ENCODE measurements at regions not wholly inside any gene's neighbourhood (a gene's known extent, or its start where the extent isn't known, plus 50 kb on each side); places are given as distances from the start of the nearest gene placed in this dataset.

DNA sequence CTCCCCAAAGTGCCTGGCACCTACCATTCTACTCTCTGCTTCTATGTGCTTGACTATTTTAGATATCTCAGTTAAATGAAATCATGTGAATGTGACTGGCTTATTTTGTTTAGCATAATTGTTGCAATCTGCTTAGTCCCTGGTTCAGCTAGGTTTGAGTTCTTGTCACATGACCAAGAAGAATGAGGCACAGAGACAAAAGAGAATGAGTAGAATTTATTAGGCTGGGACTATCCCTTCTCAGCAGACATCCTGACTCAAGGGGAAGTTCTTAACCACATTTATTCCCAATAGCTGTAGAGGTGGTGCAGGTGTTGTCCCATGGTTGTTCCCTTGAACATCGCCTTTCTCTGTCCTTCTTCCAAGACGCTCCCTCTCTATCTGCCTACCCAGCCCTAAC, 1485.7 kb downstream of the KCNT2 start:
- no peaks in the 10 kb centered on the region for H3K27me3 ChIP-seq (ENCODE audit: low read depth, low read length)
- H3K4me3 ChIP-seq (ENCODE audit: low read depth in 1 of 2, low read length in 2 of 2), result no peak overlapping the region
- H3K9me3 ChIP-seq (ENCODE audit: control insufficient read depth in 1 of 2, low read length in 2 of 2), result no peaks in the 10 kb centered on the region
- H3K36me3 ChIP-seq (ENCODE audit: control insufficient read depth in 1 of 2, insufficient read depth in 2 of 2, low read length in 2 of 2), result no peaks in the 10 kb centered on the region
- no peak overlapping the region for H3K27ac ChIP-seq (ENCODE audit: low read length)
- no peaks in the 10 kb centered on the region for H3K4me1 ChIP-seq (ENCODE audit: control insufficient read depth in 1 of 2, insufficient read depth in 2 of 2, low read length in 2 of 2)

GRCh38 chr1:195113471-195113870, 1494.8 kb downstream of the KCNT2 start:
- no peaks in the 10 kb centered on the region for H3K9me3 ChIP-seq (ENCODE audit: control insufficient read depth in 1 of 2, low read length in 2 of 2)
- H3K27ac ChIP-seq (ENCODE audit: low read length), result no peak overlapping the region
- no peaks in the 10 kb centered on the region for H3K4me1 ChIP-seq (ENCODE audit: control insufficient read depth in 1 of 2, insufficient read depth in 2 of 2, low read length in 2 of 2)
- no peaks in the 10 kb centered on the region for H3K36me3 ChIP-seq (ENCODE audit: control insufficient read depth in 1 of 2, insufficient read depth in 2 of 2, low read length in 2 of 2)
- H3K27me3 ChIP-seq (ENCODE audit: low read depth, low read length), result no peaks in the 10 kb centered on the region
- H3K4me3 ChIP-seq (ENCODE audit: low read depth in 1 of 2, low read length in 2 of 2), result no peak overlapping the region

DNA sequence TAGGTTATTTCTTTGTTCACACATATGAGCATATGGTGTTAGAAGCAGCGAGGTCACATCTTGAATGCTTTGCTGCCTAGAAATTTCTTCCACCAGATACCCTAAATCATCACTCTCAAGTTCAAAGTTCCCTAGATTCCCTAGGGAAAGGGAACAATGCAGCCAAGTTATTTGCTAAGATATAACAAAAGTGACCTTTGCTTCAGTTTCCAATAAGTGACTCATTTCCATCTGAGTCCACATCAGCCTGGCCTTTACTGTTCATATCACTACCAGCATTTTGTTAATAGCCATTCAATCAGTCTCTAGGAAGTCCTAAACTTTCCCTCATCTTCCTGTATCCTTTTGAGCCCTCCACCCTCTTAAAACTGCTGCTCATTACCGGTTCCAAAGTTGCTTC, 1502.5 kb downstream of the KCNT2 start:
- Histone ChIP-seq H3K4me3 (ENCODE audit: low read depth in 1 of 2, low read length in 2 of 2) (no peak overlapping the region), H3K27me3 (ENCODE audit: low read depth, low read length) (no peaks in the 10 kb centered on the region), H3K4me1 (ENCODE audit: control insufficient read depth in 1 of 2, insufficient read depth in 2 of 2, low read length in 2 of 2) (no peaks in the 10 kb centered on the region), H3K9me3 (ENCODE audit: control insufficient read depth in 1 of 2, low read length in 2 of 2) (peaks cover 0 to 7% of the 10 kb centered on the region in 2 donors), H3K27ac (ENCODE audit: low read length) (no peak overlapping the region), H3K36me3 (ENCODE audit: control insufficient read depth in 1 of 2, insufficient read depth in 2 of 2, low read length in 2 of 2) (no peaks in the 10 kb centered on the region)

DNA sequence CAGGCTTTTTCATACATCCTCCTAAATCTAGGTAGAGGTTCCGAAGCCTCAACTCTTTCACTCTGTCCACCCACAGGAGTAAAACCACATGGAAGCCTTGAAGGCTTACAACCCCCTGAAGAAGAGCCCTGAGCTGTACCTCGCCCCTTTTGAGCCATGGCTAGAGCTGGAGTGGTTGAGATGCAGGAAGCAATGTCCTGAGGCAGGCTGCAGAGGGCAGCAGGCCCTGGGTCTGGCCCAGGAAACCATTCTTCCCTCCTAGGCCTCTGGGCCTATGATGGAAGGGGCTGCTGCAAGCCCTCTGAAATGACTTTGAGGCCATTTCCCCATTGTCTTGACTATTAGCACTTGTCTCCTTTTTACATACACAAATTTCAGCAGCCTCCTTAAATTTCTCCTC, 1503.0 kb downstream of the KCNT2 start:
- H3K4me3 ChIP-seq (ENCODE audit: low read depth in 1 of 2, low read length in 2 of 2), result no peak overlapping the region
- no peaks in the 10 kb centered on the region for H3K27me3 ChIP-seq (ENCODE audit: low read depth, low read length)
- H3K36me3 ChIP-seq (ENCODE audit: control insufficient read depth in 1 of 2, insufficient read depth in 2 of 2, low read length in 2 of 2), result no peaks in the 10 kb centered on the region
- no peaks in the 10 kb centered on the region for H3K4me1 ChIP-seq (ENCODE audit: control insufficient read depth in 1 of 2, insufficient read depth in 2 of 2, low read length in 2 of 2)
- no peak overlapping the region for H3K27ac ChIP-seq (ENCODE audit: low read length)
- peaks cover 0 to 7% of the 10 kb centered on the region in 2 donors for H3K9me3 ChIP-seq (ENCODE audit: control insufficient read depth in 1 of 2, low read length in 2 of 2)

DNA sequence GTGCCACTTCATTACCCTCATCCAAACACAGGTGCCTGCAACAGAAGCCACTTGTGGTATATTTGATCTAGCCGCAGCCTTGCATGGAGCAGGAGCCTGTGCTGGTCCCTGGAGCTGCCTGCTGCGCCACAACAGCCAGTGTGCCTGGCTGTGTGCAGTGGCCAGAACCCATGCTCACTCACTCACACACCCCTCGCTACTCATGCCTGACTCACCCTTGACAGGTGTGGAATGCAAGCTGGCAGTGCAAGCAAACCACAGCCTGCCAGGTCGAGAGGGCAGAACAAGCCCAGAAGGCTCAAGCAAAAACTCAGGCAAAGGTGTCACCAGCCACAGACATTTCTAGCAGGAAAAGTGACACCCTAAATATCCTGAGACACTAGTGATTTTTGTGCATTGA, 1510.9 kb downstream of the KCNT2 start:
- Histone ChIP-seq H3K9me3 (ENCODE audit: control insufficient read depth in 1 of 2, low read length in 2 of 2) (no peaks in the 10 kb centered on the region), H3K4me3 (ENCODE audit: low read depth in 1 of 2, low read length in 2 of 2) (no peak overlapping the region), H3K36me3 (ENCODE audit: control insufficient read depth in 1 of 2, insufficient read depth in 2 of 2, low read length in 2 of 2) (no peaks in the 10 kb centered on the region), H3K27me3 (ENCODE audit: low read depth, low read length) (no peaks in the 10 kb centered on the region), H3K4me1 (ENCODE audit: control insufficient read depth in 1 of 2, insufficient read depth in 2 of 2, low read length in 2 of 2) (no peaks in the 10 kb centered on the region), H3K27ac (ENCODE audit: low read length) (no peak overlapping the region)

DNA sequence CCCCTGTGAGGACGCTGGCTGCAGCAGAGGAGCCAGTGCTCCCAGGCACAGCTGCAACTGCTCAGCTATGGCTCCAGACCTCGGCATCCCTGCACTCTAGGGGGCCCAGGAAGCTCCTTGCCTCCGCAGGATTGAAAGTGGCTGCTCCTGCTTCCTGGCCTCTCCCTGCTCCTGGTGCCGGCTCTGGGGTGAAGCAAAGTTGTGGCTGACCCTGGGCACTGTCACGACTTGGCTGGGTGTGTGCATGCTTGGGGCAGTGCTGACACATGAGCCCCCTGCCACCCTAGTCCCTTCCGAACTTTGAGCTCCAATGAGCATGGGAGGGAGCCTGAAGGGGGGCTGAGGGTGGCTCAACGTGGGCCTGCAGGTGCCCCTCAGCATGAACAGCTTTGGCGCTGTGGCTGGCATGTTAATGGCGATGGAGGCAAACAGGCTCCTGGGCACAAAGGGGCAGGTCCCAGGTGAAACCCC, 1512.2 kb downstream of the KCNT2 start:
- H3K4me1 ChIP-seq (ENCODE audit: control insufficient read depth in 1 of 2, insufficient read depth in 2 of 2, low read length in 2 of 2), result no peaks in the 10 kb centered on the region

GRCh38 chr1:195085196-195085595, 1523.0 kb downstream of the KCNT2 start:
- no peak overlapping the region for H3K27ac ChIP-seq (ENCODE audit: low read length)
- H3K36me3 ChIP-seq (ENCODE audit: control insufficient read depth in 1 of 2, insufficient read depth in 2 of 2, low read length in 2 of 2), result no peaks in the 10 kb centered on the region
- no peaks in the 10 kb centered on the region for H3K9me3 ChIP-seq (ENCODE audit: control insufficient read depth in 1 of 2, low read length in 2 of 2)
- H3K4me1 ChIP-seq (ENCODE audit: control insufficient read depth in 1 of 2, insufficient read depth in 2 of 2, low read length in 2 of 2), result no peaks in the 10 kb centered on the region
- no peaks in the 10 kb centered on the region for H3K27me3 ChIP-seq (ENCODE audit: low read depth, low read length)
- no peak overlapping the region for H3K4me3 ChIP-seq (ENCODE audit: low read depth in 1 of 2, low read length in 2 of 2)

More for the DNA sequence above, 1512.2 kb downstream of the KCNT2 start:
- Histone ChIP-seq H3K4me3 (ENCODE audit: low read depth in 1 of 2, low read length in 2 of 2) (no peak overlapping the region), H3K27ac (ENCODE audit: low read length) (no peak overlapping the region), H3K27me3 (ENCODE audit: low read depth, low read length) (no peaks in the 10 kb centered on the region), H3K9me3 (ENCODE audit: control insufficient read depth in 1 of 2, low read length in 2 of 2) (no peaks in the 10 kb centered on the region), H3K36me3 (ENCODE audit: control insufficient read depth in 1 of 2, insufficient read depth in 2 of 2, low read length in 2 of 2) (no peaks in the 10 kb centered on the region)

GRCh38 chr1:195082183-195082582, 1526.1 kb downstream of the KCNT2 start:
- H3K27me3 ChIP-seq (ENCODE audit: low read depth, low read length), result no peaks in the 10 kb centered on the region
- H3K36me3 ChIP-seq (ENCODE audit: control insufficient read depth in 1 of 2, insufficient read depth in 2 of 2, low read length in 2 of 2), result no peaks in the 10 kb centered on the region
- no peak overlapping the region for H3K4me3 ChIP-seq (ENCODE audit: low read depth in 1 of 2, low read length in 2 of 2)
- H3K4me1 ChIP-seq (ENCODE audit: control insufficient read depth in 1 of 2, insufficient read depth in 2 of 2, low read length in 2 of 2), result no peaks in the 10 kb centered on the region
- no peak overlapping the region for H3K27ac ChIP-seq (ENCODE audit: low read length)
- H3K9me3 ChIP-seq (ENCODE audit: control insufficient read depth in 1 of 2, low read length in 2 of 2), result no peaks in the 10 kb centered on the region

- Histone ChIP-seq H3K27me3 (ENCODE audit: low read depth, low read length) (no peaks in the 10 kb centered on the region), H3K36me3 (ENCODE audit: control insufficient read depth in 1 of 2, insufficient read depth in 2 of 2, low read length in 2 of 2) (no peaks in the 10 kb centered on the region), H3K9me3 (ENCODE audit: control insufficient read depth in 1 of 2, low read length in 2 of 2) (no peaks in the 10 kb centered on the region), H3K4me1 (ENCODE audit: control insufficient read depth in 1 of 2, insufficient read depth in 2 of 2, low read length in 2 of 2) (no peaks in the 10 kb centered on the region), H3K27ac (ENCODE audit: low read length) (no peak overlapping the region), H3K4me3 (ENCODE audit: low read depth in 1 of 2, low read length in 2 of 2) (no peak overlapping the region)
Measured at GRCh38 chr1:195076682-195077081, 1531.6 kb downstream of the KCNT2 start.

GRCh38 chr1:195075973-195076372, 1532.3 kb downstream of the KCNT2 start:
- Histone ChIP-seq H3K4me1 (ENCODE audit: control insufficient read depth in 1 of 2, insufficient read depth in 2 of 2, low read length in 2 of 2) (no peaks in the 10 kb centered on the region), H3K4me3 (ENCODE audit: low read depth in 1 of 2, low read length in 2 of 2) (no peak overlapping the region), H3K36me3 (ENCODE audit: control insufficient read depth in 1 of 2, insufficient read depth in 2 of 2, low read length in 2 of 2) (no peaks in the 10 kb centered on the region), H3K27ac (ENCODE audit: low read length) (no peak overlapping the region), H3K27me3 (ENCODE audit: low read depth, low read length) (no peaks in the 10 kb centered on the region), H3K9me3 (ENCODE audit: control insufficient read depth in 1 of 2, low read length in 2 of 2) (no peaks in the 10 kb centered on the region)

- H3K36me3 ChIP-seq (ENCODE audit: control insufficient read depth in 1 of 2, insufficient read depth in 2 of 2, low read length in 2 of 2), result no peaks in the 10 kb centered on the region
- H3K27ac ChIP-seq (ENCODE audit: low read length), result no peak overlapping the region
- no peaks in the 10 kb centered on the region for H3K9me3 ChIP-seq (ENCODE audit: control insufficient read depth in 1 of 2, low read length in 2 of 2)
- no peaks in the 10 kb centered on the region for H3K27me3 ChIP-seq (ENCODE audit: low read depth, low read length)
- no peaks in the 10 kb centered on the region for H3K4me1 ChIP-seq (ENCODE audit: control insufficient read depth in 1 of 2, insufficient read depth in 2 of 2, low read length in 2 of 2)
- no peak overlapping the region for H3K4me3 ChIP-seq (ENCODE audit: low read depth in 1 of 2, low read length in 2 of 2)
Measured at GRCh38 chr1:195071461-195071860, 1536.8 kb downstream of the KCNT2 start.

DNA sequence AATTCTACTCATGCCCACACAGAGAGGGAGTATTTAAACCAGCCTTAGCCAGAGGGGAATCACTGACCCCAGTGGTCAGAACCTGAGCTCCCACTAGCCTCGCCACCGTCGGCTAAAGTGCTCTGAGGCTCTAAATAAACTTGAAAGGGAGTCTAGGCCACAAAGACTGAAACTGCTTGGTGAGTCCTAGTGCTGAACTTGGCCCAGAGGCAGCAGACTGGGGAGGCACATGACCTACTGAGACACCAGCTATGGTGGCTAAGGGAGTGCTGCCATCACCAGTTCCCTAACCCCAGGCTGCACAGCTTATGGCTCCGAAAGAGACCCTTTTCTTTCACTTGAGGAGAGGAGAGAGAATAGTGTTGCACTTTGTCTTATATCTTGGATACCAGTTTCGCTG, 1542.8 kb downstream of the KCNT2 start:
- no peak overlapping the region for H3K4me3 ChIP-seq (ENCODE audit: low read depth in 1 of 2, low read length in 2 of 2)
- H3K9me3 ChIP-seq (ENCODE audit: control insufficient read depth in 1 of 2, low read length in 2 of 2), result no peaks in the 10 kb centered on the region
- no peaks in the 10 kb centered on the region for H3K36me3 ChIP-seq (ENCODE audit: control insufficient read depth in 1 of 2, insufficient read depth in 2 of 2, low read length in 2 of 2)
- no peak overlapping the region for H3K27ac ChIP-seq (ENCODE audit: low read length)
- H3K4me1 ChIP-seq (ENCODE audit: control insufficient read depth in 1 of 2, insufficient read depth in 2 of 2, low read length in 2 of 2), result no peaks in the 10 kb centered on the region
- no peaks in the 10 kb centered on the region for H3K27me3 ChIP-seq (ENCODE audit: low read depth, low read length)
